ENCODE measurements at regions not wholly inside any gene's neighbourhood (a gene's known extent, or its start where the extent isn't known, plus 50 kb on each side); places are given as distances from the start of the nearest gene placed in this dataset.

DNA sequence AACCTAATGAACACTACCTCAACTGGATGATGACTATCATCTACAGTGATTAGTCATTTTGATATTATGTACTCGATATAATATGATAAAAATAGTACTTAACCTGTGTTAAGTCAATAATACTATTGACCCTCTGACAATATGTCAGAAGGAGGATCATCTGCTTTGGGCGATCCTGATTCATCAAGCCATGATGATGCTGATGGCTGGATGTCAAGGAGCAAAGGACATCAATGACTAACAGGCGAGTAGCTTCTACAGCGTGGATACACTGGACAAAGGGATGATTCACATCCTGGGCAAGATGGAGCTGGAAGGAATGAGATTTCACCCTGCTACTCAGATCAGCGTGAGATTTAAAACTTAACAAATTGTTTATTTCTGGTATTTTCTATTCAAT is 94.4 kb upstream of the SKAP2 start:
- Histone ChIP-seq H3K27me3 (no peaks in the 10 kb centered on the region), H3K9me3 (no peaks in the 10 kb centered on the region), H3K4me1 (no peaks in the 10 kb centered on the region), H3K4me3 (no peak overlapping the region), H3K36me3 (no peaks in the 10 kb centered on the region), H3K27ac (no peak overlapping the region)
- no peak for DNase-seq (ENCODE audit: extremely low spot score in 2 of 2)
- TF ChIP-seq POLR2A (IDR thresholded peaks at IDR 0.05) = no peak
- TF ChIP-seq, protein P1, sequence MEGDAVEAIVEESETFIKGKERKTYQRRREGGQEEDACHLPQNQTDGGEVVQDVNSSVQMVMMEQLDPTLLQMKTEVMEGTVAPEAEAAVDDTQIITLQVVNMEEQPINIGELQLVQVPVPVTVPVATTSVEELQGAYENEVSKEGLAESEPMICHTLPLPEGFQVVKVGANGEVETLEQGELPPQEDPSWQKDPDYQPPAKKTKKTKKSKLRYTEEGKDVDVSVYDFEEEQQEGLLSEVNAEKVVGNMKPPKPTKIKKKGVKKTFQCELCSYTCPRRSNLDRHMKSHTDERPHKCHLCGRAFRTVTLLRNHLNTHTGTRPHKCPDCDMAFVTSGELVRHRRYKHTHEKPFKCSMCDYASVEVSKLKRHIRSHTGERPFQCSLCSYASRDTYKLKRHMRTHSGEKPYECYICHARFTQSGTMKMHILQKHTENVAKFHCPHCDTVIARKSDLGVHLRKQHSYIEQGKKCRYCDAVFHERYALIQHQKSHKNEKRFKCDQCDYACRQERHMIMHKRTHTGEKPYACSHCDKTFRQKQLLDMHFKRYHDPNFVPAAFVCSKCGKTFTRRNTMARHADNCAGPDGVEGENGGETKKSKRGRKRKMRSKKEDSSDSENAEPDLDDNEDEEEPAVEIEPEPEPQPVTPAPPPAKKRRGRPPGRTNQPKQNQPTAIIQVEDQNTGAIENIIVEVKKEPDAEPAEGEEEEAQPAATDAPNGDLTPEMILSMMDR (IDR thresholded peaks at IDR 0.05) = no peak
- no peak for TF ChIP-seq POLR2AphosphoS5 (IDR thresholded peaks at IDR 0.05; ENCODE audit: insufficient read depth in 1 of 2, low read depth in 1 of 2)
- intact Hi-C loops (cut with DNase I) = no loop called here

DNA sequence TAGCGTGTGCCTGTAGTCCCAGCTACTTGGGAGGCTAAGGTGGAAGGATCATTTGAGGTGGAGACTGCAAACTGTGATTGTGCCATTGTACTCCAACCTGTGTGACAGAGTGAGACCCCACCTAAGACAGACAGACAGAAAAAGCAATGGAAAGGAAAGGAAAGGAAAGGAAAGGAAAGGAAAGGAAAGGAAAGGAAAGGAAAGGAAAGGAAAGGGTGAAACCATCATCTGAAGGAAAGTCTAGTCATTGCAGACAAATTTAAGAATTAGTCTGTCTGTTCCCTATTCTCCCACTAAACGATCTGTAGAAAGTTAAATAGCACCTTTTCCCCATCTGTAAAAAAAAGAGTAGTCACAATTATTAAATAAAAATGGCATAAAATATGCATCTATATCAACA is 91.1 kb upstream of the SKAP2 start:
- TF ChIP-seq, protein P1 (IDR thresholded peaks at IDR 0.05) = no peak
- TF ChIP-seq POLR2AphosphoS5 (IDR thresholded peaks at IDR 0.05; ENCODE audit: insufficient read depth in 1 of 2, low read depth in 1 of 2) (no peak), POLR2A (IDR thresholded peaks at IDR 0.05) (no peak)
- Histone ChIP-seq H3K27me3 (no peaks in the 10 kb centered on the region), H3K9me3 (no peaks in the 10 kb centered on the region), H3K27ac (no peak overlapping the region), H3K4me3 (no peak overlapping the region), H3K4me1 (no peaks in the 10 kb centered on the region), H3K36me3 (no peaks in the 10 kb centered on the region)
- no peak for DNase-seq (ENCODE audit: extremely low spot score in 2 of 2)
- intact Hi-C loops (cut with DNase I) = no loop called here

DNA sequence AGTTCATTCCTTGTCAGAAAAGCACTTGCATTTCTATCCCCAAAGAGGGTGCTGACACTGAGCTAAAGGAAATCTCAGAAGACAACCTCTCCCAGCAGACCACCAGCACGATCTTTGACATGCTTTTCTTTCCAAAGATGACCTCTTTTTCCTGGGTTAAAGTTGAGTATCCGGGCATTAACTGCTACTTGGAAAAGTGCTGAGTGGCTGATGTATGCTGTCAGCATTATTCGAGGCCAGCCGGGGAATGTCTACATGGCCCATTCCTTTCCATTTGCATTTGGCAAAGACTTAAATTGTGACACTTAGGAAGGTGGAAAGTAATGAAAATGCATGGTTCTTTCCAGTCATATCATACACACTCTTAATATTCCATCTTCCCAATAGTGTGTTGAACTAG is 90.6 kb upstream of the SKAP2 start:
- Histone ChIP-seq H3K27me3 (no peaks in the 10 kb centered on the region), H3K36me3 (no peaks in the 10 kb centered on the region), H3K4me1 (no peaks in the 10 kb centered on the region), H3K4me3 (no peak overlapping the region), H3K9me3 (no peaks in the 10 kb centered on the region), H3K27ac (no peak overlapping the region)
- intact Hi-C loops (cut with DNase I) = no loop called here
- no peak for TF ChIP-seq POLR2A (IDR thresholded peaks at IDR 0.05)
- no peak for TF ChIP-seq POLR2AphosphoS5 (IDR thresholded peaks at IDR 0.05; ENCODE audit: insufficient read depth in 1 of 2, low read depth in 1 of 2)
- TF ChIP-seq, protein P1 (IDR thresholded peaks at IDR 0.05) = no peak
- no peak for DNase-seq (ENCODE audit: extremely low spot score in 2 of 2)

DNA sequence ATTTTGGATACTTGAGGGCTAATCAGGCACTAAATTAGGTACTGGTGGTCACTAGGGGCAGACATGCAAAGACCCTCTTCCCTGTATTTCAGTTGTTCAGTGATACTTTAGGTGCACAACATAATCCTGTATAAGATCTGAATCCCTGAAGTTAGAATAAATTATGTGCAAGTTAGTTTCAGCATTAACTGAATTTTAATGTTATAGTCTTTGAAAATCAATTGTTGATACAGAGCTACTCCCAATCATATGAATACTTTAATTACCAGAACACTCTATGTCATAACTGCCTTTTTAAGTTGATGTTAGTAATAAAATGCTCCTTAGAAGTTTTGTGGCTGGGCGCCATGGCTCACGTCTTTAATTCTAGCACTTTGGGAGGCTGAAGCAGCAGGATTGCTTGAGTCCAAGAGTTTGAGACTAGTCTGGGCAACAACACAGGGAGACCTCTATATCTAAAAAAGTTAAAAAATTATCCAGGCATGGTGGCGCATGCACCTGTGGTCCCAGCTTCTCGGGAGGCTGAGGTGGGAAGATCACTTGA is 87.1 kb upstream of the SKAP2 start:
- TF ChIP-seq, protein P1 (IDR thresholded peaks at IDR 0.05) = no peak
- TF ChIP-seq POLR2A (IDR thresholded peaks at IDR 0.05) = no peak
- TF ChIP-seq POLR2AphosphoS5 (IDR thresholded peaks at IDR 0.05; ENCODE audit: insufficient read depth in 1 of 2, low read depth in 1 of 2) = no peak
- DNase-seq (ENCODE audit: extremely low spot score in 2 of 2) = no peak
- Histone ChIP-seq H3K4me1 (no peaks in the 10 kb centered on the region), H3K9me3 (no peaks in the 10 kb centered on the region), H3K4me3 (no peak overlapping the region), H3K36me3 (no peaks in the 10 kb centered on the region), H3K27ac (no peak overlapping the region), H3K27me3 (no peaks in the 10 kb centered on the region)
- intact Hi-C loops (cut with DNase I) = no loop called here

DNA sequence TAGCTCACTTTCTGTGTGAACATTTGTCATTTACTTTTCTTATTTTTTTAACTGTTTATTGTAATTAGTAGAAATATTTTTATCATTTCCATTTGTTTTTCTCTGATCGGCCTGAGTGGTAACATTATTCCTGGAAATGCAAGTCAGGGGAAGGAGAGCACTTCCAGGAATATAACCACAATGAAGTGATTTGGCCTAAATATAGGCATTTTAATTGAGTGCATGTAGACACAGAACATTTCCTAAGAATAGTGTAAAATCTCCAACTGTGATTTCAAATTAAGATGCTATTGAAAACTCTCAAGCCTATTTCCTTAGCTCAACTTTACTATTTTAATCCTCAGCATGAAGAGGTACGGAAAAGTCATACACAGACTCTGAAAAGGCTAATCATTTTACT is 86.5 kb upstream of the SKAP2 start:
- TF ChIP-seq POLR2AphosphoS5 (IDR thresholded peaks at IDR 0.05; ENCODE audit: insufficient read depth in 1 of 2, low read depth in 1 of 2) (no peak), POLR2A (IDR thresholded peaks at IDR 0.05) (no peak)
- TF ChIP-seq, protein P1 (IDR thresholded peaks at IDR 0.05) = no peak
- no peaks in the 10 kb centered on the region for H3K4me1 ChIP-seq
- no peak overlapping the region for H3K27ac ChIP-seq
- H3K27me3 ChIP-seq = no peaks in the 10 kb centered on the region
- intact Hi-C loops (cut with DNase I) = no loop called here
- no peak overlapping the region for H3K4me3 ChIP-seq
- H3K9me3 ChIP-seq = no peaks in the 10 kb centered on the region
- no peak for DNase-seq (ENCODE audit: extremely low spot score in 2 of 2)
- no peaks in the 10 kb centered on the region for H3K36me3 ChIP-seq
